HepG2 (cell line): ENCODE measurements at regions not wholly inside any gene's neighbourhood (a gene's known extent, or its start where the extent isn't known, plus 50 kb on each side); places are given as distances from the start of the nearest gene placed in this dataset.

ENCODE experiments used
- CHCHD3 ChIP-seq: sonication (generic); formaldehyde crosslinking; IDR thresholded peaks from 2 replicates; pipeline ENCODE4 v1.8.0; 2022; ENCODE audit warnings: mild to moderate bottlenecking, missing genetic modification reagents, moderate library complexity
- GMEB2 ChIP-seq: IDR thresholded peaks from 2 replicates; pipeline ENCODE4 v1.6.1; 2016; ENCODE audit warnings: missing biosample characterization, missing genetic modification reagents, low read depth
- HOXA5 ChIP-seq: sonication (generic); formaldehyde crosslinking; IDR thresholded peaks from 2 replicates; pipeline ENCODE4 v1.4.0; 2020; ENCODE audit warnings: missing genetic modification reagents
- NRL ChIP-seq: sonication (generic); formaldehyde crosslinking; IDR thresholded peaks from 2 replicates; pipeline ENCODE4 v1.5.0; 2020; ENCODE audit warnings: missing genetic modification reagents, mild to moderate bottlenecking, moderate library complexity, borderline replicate concordance
- PBX2 ChIP-seq: IDR thresholded peaks from 2 replicates; pipeline ENCODE4 v1.6.1; 2016; ENCODE audit warnings: control low read depth
- PCBP1 ChIP-seq: fragments of 200-400 bp; formaldehyde crosslinking; IDR thresholded peaks from 2 replicates; pipeline ENCODE4 v1.6.1; 2017; ENCODE audit warnings: mild to moderate bottlenecking, low read depth, low read length, borderline replicate concordance
- POGZ ChIP-seq: sonication (generic); formaldehyde crosslinking; IDR thresholded peaks from 2 replicates; pipeline ENCODE4 v1.4.0; 2020; ENCODE audit warnings: mild to moderate bottlenecking, missing genetic modification reagents
- PRDM4 ChIP-seq: sonication (generic); formaldehyde crosslinking; IDR thresholded peaks from 2 replicates; pipeline ENCODE4 v1.9.0; 2021; ENCODE audit warnings: missing genetic modification reagents, borderline replicate concordance
- SRF ChIP-seq: IDR thresholded peaks from 2 replicates; pipeline ENCODE4 v1.6.1; 2011; ENCODE audit warnings: mild to moderate bottlenecking, low read depth, low read length, moderate library complexity
- TRIM24 ChIP-seq: sonication (generic); formaldehyde crosslinking; IDR thresholded peaks from 2 replicates; pipeline ENCODE4 v1.8.0; 2022; ENCODE audit warnings: mild to moderate bottlenecking, missing genetic modification reagents
- ZBTB20 ChIP-seq: sonication (generic); formaldehyde crosslinking; IDR thresholded peaks from 2 replicates; pipeline ENCODE4 v1.8.1; 2023; ENCODE audit warnings: missing genetic modification reagents, low read depth, mild to moderate bottlenecking, borderline replicate concordance
- ZKSCAN1 ChIP-seq: fragments of 150-350 bp; IDR thresholded peaks from 2 replicates; pipeline ENCODE4 v1.6.1; 2014; ENCODE audit warnings: low read length
- ZNF138 ChIP-seq: sonication (generic); formaldehyde crosslinking; IDR thresholded peaks from 2 replicates; pipeline ENCODE4 v1.5.0; 2020; ENCODE audit warnings: mild to moderate bottlenecking, low read depth, missing genetic modification reagents
- ZNF292 ChIP-seq: sonication (generic); formaldehyde crosslinking; IDR thresholded peaks from 2 replicates; pipeline ENCODE4 v1.8.1; 2022; ENCODE audit warnings: mild to moderate bottlenecking, low read depth, missing genetic modification reagents, borderline replicate concordance
- ZNF333 ChIP-seq: sonication (generic); formaldehyde crosslinking; IDR thresholded peaks from 2 replicates; pipeline ENCODE4 v1.4.0; 2020; ENCODE audit warnings: mild to moderate bottlenecking, missing genetic modification reagents, borderline replicate concordance
- ZNF468 ChIP-seq: sonication (generic); formaldehyde crosslinking; IDR thresholded peaks from 2 replicates; pipeline ENCODE4 v1.8.0; 2022; ENCODE audit warnings: mild to moderate bottlenecking, moderate library complexity, missing genetic modification reagents
- TF ChIP-seq, protein P1 (sequence below): IDR thresholded peaks from 2 replicates; pipeline ENCODE4 v1.6.1; 2016; ENCODE audit warnings: mild to moderate bottlenecking
- TF ChIP-seq, protein P2 (sequence below): sonication (generic); formaldehyde crosslinking; conservative IDR thresholded peaks from 2 replicates; pipeline ENCODE4 v1.4.0; 2020; ENCODE audit warnings: missing genetic modification reagents
- TF ChIP-seq, protein P3 (sequence below): sonication (generic); formaldehyde crosslinking; IDR thresholded peaks from 2 replicates; pipeline ENCODE4 v1.4.0; 2020; ENCODE audit warnings: mild to moderate bottlenecking, missing genetic modification reagents, borderline replicate concordance

DNA sequence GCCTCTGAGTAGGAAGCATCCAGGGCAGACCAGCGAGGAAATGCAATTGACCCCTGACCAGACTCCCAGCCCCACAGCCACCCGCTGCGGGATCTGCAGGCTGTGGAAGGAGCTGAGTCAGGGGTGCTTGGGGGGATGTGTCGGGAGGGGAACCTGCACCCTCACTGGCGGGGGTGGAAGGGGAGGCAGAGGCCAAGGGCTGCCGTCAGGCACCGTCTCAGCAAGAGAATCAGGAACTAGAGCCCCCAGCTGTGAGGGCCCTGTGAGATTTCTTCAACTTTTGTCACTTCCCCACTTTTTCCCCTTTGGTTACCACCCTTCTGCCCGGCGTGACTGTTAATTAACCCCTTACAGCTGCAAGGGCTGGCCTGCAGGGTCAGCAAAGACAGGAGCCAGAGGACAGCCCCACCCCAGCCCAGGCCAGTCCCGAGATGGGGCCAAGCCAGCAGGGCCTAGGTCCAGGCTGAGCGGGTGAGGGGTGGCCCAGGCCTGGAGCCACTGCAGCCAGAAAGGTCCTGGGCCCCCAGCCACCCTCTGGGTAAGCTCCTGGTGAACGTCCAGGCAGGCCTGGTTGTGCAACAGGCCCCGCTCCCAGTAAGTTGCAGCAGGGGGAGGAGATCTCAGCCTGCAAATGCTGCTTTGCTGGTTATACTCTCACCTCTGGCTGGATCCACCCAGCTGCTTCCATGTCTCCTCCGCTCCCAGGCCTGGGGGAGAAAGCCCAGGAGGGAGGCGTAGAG is 147.0 kb upstream of the ID2 start (continued):
- TF ChIP-seq SRF (no peak), PRDM4 (no peak), POGZ (CRISPR knock-in tag) (0 out of 2 replicates have a peak, but pooled peaks have one; percentile 11), ZBTB20 (peak; percentile 39; the same call in 1 of the 2 replicates), ZNF468 (CRISPR knock-in tag) (no peak), CHCHD3 (CRISPR knock-in tag) (no peak; the same call in 1 of the 2 replicates), HOXA5 (no peak), TRIM24 (no peak), ZKSCAN1 (no peak), ZNF138 (CRISPR knock-in tag) (no peak), GMEB2 (CRISPR knock-in tag) (no peak), NRL (CRISPR knock-in tag) (peak; percentile 56), PCBP1 (no peak), ZNF292 (CRISPR knock-in tag) (peak; percentile 97; the same call in 1 of the 2 replicates), ZNF333 (no peak), PBX2 (CRISPR knock-in tag) (no peak)
- TF ChIP-seq, protein P1, sequence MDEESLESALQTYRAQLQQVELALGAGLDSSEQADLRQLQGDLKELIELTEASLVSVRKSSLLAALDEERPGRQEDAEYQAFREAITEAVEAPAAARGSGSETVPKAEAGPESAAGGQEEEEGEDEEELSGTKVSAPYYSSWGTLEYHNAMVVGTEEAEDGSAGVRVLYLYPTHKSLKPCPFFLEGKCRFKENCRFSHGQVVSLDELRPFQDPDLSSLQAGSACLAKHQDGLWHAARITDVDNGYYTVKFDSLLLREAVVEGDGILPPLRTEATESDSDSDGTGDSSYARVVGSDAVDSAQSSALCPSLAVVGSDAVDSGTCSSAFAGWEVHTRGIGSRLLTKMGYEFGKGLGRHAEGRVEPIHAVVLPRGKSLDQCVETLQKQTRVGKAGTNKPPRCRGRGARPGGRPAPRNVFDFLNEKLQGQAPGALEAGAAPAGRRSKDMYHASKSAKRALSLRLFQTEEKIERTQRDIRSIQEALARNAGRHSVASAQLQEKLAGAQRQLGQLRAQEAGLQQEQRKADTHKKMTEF (CRISPR knock-in tag), result no peak
- TF ChIP-seq, protein P2, sequence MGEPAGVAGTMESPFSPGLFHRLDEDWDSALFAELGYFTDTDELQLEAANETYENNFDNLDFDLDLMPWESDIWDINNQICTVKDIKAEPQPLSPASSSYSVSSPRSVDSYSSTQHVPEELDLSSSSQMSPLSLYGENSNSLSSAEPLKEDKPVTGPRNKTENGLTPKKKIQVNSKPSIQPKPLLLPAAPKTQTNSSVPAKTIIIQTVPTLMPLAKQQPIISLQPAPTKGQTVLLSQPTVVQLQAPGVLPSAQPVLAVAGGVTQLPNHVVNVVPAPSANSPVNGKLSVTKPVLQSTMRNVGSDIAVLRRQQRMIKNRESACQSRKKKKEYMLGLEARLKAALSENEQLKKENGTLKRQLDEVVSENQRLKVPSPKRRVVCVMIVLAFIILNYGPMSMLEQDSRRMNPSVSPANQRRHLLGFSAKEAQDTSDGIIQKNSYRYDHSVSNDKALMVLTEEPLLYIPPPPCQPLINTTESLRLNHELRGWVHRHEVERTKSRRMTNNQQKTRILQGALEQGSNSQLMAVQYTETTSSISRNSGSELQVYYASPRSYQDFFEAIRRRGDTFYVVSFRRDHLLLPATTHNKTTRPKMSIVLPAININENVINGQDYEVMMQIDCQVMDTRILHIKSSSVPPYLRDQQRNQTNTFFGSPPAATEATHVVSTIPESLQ, result no peak
- TF ChIP-seq, protein P3, sequence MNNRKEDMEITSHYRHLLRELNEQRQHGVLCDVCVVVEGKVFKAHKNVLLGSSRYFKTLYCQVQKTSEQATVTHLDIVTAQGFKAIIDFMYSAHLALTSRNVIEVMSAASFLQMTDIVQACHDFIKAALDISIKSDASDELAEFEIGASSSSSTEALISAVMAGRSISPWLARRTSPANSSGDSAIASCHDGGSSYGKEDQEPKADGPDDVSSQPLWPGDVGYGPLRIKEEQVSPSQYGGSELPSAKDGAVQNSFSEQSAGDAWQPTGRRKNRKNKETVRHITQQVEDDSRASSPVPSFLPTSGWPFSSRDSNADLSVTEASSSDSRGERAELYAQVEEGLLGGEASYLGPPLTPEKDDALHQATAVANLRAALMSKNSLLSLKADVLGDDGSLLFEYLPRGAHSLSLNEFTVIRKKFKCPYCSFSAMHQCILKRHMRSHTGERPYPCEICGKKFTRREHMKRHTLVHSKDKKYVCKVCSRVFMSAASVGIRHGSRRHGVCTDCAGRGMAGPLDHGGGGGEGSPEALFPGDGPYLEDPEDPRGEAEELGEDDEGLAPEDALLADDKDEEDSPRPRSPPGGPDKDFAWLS (CRISPR knock-in tag), result no peak
